HL-60 (cell line): ENCODE measurements at regions not wholly inside any gene's neighbourhood (a gene's known extent, or its start where the extent isn't known, plus 50 kb on each side); places are given as distances from the start of the nearest gene placed in this dataset.

Experiments used
- DNase-seq, 2 experiments: peaks; one replicate each; pipeline ENCODE4 v3.0.0-alpha.2; 2010 to 2020; ENCODE audit warnings: low read depth in 1 of 2, low spot score in 1 of 2
- H3K27ac ChIP-seq: fragments of 250-450 bp; sonication (Bioruptor Pico); replicated peaks from 2 replicates; pipeline ENCODE4 v1.5.1; 2020; ENCODE audit warnings: mild to moderate bottlenecking, moderate library complexity
- H3K27me3 ChIP-seq: fragments of 250-450 bp; sonication (Bioruptor Pico); 2 replicates; pipeline ENCODE4 v1.5.1; 2021; ENCODE audit warnings: mild to moderate bottlenecking, moderate library complexity; ENCODE audit not compliant: insufficient read depth, poor library complexity, severe bottlenecking
- H3K4me3 ChIP-seq: replicated peaks from 2 replicates; pipeline ENCODE4 v1.5.1; 2011; ENCODE audit warnings: mild to moderate bottlenecking, control low read depth, low read length; ENCODE audit not compliant: insufficient read depth
- CTCF ChIP-seq: IDR thresholded peaks from one replicate; pipeline ENCODE4 v1.5.1; 2011; ENCODE audit warnings: low read length, control low read depth, inconsistent platforms; ENCODE audit not compliant: insufficient read depth
- GABPA ChIP-seq: IDR thresholded peaks from 2 replicates; pipeline ENCODE4 v1.6.1; 2012; ENCODE audit warnings: low read depth
- POLR2AphosphoS5 ChIP-seq: IDR thresholded peaks from 2 replicates; pipeline ENCODE4 v1.6.1; 2012; ENCODE audit warnings: low read depth
- REST ChIP-seq: IDR thresholded peaks from 2 replicates; pipeline ENCODE4 v1.6.1; 2012; ENCODE audit warnings: low read depth; ENCODE audit not compliant: insufficient replicate concordance
- SPI1 ChIP-seq: IDR thresholded peaks from 2 replicates; pipeline ENCODE4 v1.6.1; 2012; ENCODE audit warnings: low read depth, mild to moderate bottlenecking, borderline replicate concordance

- DNase-seq, result no peak
- H3K27ac ChIP-seq, result no peak overlapping the region
- TF ChIP-seq GABPA (no peak), REST (no peak), CTCF (no peak), POLR2AphosphoS5 (no peak), SPI1 (no peak)
- no peaks in the 10 kb centered on the region for H3K27me3 ChIP-seq
- no peak overlapping the region for H3K4me3 ChIP-seq
Observed at GRCh38 chr9:90379771-90380170, 262.9 kb downstream of the DIRAS2 start.

GRCh38 chr9:90385146-90385545, 257.5 kb downstream of the DIRAS2 start:
- Histone ChIP-seq H3K27ac (no peak overlapping the region), H3K4me3 (no peak overlapping the region), H3K27me3 (peaks cover 3% of the 10 kb centered on the region)
- DNase-seq, result no peak
- no peak for TF ChIP-seq SPI1
- no peak for TF ChIP-seq REST
- TF ChIP-seq GABPA, result no peak
- no peak for TF ChIP-seq POLR2AphosphoS5
- TF ChIP-seq CTCF, result no peak

GRCh38 chr9:90393365-90394152, 249.1 kb downstream of the DIRAS2 start:
- Histone ChIP-seq H3K4me3 (no peak overlapping the region), H3K27ac (no peak overlapping the region), H3K27me3 (peaks cover 3% of the 10 kb centered on the region)
- no peak for DNase-seq
- TF ChIP-seq CTCF (no peak), POLR2AphosphoS5 (no peak), SPI1 (no peak), REST (no peak), GABPA (no peak)
